ENCODE measurements at regions not wholly inside any gene's neighbourhood (a gene's known extent, or its start where the extent isn't known, plus 50 kb on each side); places are given as distances from the start of the nearest gene placed in this dataset.

DNA sequence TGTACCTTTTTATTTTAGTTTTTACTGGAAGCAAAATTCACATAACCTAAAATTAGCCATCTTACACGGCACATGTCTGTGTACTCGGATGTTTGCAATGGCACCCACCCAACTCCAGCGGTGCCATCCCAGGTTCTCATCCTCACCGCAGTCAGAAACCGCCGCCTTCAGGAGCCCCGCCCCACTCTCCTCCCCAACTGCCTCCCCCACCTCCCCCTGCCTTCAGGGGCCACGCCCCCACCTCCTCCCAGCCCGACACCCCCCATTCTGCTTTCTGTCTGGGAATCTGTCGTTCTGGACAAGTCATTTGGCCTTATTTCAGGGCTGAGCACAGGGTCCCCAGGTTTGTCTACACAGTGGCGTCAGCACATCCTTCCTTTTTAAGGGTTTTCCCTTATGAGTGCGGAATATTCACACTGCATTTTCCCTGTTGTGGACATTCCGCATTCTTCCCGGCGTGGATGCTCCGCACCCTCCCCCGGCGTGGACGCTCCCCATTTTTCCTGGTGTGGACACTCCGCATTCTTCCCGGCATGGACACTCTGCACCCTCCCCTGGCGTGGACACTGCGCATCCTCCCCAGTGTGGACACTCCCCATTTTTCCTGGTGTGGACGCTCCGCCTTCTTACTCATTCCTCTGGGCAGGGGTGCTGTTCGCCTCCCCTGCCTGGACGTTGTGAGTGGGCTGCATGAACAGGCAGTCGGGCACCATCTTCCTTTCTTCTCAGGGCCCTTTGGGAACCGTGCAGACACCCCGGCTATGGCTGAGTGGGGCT is 135.4 kb upstream of the NKX1-1 start:
- DNase-seq = no peak

DNA sequence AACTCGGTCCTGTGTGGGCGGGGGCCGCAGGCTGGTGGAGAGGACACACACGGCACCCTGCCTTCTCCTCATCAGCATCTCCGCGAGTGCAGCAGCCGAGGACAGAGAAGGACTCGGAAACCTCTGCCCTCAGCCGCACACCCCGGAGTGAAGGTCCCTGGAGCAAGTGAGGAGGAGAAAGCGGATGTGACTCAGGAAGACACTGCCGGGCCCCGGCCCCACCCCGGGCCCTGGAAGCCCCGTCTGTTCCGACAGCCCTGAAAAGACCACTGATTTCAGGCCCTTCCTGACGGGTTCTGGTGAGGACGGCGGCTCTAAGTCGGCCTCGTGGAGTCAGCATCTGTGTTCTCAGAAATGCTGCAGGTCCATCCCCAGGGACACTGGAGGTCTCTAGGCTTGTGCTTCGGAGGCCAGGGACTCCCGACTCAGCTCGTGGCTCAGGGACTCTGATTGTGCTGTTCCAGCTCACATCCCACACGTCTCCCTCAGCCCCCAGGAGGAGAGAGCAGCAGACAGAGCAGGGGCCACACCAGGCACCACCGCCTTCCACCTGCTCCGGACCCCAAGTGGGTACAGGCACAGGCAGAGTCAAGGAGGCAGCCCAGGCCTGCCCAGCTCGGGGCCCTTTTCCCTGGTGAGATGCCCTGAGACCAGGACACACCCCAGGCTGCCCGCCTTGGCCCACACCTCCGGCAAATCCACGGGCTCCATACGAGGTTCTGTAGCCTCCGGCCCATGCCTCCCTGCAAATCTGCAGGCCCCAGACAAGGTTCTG is 134.5 kb upstream of the NKX1-1 start:
- no peak for DNase-seq

DNA sequence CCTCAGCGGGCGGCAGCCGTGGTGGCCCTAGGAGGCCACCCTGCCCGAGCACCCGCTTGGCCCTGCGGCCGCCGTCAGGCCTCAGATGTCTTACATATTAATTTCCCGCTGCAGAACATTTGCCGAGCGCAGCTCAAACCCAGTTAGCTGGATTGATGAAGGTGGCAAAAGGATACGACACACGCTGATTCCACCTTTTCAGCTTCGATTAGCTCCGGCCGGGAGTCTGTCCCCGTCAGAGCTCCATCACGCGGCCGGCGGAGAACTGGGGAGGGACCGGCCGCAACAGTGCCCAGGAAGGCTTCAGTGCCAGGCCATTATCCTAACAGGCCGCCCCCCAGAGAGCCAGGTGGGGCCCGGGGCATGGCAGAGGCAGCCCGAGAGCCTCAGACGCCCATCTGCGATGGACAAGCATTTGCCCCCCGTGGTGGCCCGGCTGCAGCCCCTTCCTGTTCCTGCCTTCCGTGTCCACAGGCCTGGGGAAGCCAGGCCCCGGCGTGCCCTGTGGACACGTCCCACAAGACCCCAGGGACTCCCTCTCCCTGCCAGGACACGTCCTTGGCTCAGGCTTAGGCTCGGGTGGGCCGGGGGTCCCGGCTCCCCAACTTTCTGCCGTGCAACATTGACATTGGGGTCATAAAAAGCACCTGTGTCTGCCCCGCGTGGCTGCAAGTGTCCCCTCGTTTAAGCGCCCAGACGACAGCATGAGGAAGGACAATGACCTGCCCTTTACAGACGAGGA is 133.8 kb upstream of the NKX1-1 start:
- DNase-seq = no peak

DNA sequence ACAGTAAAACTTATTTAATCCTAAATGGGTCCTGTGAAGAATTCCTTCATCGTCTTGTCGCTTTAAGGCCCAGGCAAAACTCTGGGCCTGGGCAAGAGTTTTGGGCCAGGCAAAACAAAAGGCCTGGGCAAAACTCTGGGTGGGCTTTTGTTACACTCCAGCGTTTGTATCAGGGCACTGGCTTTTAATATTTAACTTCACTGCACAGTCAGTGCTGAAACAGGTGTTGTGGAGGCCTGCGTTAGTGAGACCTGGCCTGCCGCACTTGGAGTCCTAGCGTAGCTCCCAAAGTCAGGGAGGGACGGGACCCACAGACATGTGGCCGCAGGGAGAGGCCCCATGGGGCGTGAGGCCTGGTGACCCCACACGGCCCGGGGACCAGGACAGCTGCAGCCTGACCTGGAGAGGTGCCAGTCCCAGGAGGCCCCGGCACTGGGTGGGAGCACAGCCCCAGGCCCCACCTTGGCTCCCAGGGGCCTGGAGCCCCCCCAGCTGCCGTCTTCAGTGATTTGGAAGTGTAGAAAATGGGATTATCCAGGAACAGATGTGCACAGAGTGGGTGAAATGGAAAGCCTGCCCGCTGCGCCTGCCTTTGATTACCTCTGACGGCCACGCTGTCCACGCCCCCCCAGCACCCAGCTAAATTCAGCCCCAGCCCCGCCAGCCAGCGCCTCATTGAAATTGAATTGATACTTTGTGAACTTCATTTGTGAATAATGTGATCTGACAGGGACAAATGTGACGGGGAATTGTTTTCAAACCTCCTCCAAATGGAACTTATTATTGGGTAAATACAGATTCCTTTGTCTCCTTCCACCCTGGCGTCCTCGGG is 132.9 kb upstream of the NKX1-1 start:
- DNase-seq = no peak

DNA sequence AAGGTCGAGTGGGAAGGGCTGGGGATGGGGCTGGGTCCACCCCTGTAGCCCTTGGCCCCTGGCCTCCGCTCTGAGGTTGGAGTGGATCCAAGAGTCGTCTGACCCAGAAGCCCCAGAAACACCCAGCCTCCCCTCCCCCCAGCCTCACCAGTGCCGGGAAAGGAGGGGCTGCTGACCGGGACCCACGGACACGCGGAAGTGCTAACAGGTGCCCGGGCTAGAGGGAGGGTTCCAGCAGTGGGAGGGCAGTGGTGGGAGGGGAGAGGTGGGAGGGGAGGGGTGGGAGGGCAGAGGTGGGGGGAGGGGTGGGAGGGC is 131.8 kb upstream of the NKX1-1 start:
- DNase-seq = no peak

DNA sequence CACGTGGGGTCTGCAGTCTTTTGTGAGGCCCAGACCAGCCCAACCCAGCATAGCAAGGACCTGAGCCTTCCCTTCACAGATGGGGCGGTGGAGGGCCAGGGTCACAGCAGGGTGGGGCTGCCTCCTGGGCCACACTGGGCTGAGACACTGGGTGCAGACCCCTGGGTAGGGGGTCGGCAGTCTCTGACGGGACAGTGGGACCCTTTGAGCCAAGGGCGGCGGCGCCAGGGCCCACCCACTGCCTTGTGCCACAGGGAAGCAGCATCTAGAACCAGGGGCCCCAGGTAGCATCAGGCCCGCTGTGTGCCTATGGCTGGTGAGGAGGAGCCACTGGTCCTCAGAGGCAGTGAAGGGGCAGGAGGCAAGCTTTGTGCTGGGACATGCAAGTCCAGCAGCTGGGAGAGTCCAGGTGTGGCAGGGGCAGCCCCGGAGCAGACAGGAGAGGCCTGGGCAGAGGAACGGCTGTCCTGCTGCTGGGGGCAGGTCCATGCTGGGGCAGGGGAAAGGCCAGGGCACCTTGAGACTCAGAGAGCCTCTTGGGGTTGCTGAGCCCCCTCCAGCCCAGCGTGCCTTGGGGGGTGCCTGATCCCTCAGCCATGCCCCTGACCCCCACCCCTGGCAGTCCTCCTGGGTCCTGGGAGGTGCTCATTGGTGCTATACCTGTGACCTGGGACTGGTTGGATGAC is 131.3 kb upstream of the NKX1-1 start:
- no peak for DNase-seq

DNA sequence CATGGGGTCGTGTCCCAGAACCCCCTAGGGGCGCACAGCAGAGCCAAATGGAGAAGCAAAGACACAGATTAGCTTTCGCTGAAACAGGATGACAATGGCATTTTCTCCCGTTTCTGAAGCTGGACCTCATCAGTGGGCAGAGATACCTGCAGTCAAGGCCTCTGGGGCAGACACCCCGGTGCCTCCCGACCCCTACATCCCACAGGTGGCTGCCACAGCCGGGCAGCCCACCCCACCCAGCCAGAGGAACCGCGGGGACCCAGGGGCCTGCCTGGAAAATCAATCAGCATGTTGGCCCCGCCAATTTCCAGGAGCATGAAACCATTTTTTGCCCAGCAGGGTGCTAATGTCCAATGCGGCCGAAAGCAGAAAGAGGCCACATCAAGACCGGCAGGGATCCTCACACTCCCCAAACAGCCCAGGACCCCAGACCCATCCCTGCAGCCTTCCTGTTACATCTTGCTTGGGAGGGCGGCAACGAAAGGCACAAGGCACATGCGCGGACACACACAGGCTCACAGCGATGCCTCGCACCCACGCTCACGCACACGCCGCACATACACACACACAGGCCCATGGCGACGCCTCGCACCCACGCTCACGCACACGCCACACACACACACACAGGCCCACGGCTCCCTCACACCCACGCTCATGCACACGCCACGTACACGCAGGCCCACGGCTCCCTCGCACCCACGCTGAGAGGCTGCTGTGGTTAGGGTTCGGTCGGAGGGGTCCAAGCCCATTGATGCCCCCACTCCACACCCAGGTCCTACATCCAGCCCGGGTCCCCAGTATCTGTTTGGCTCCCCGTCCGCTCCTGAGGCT is 130.6 kb upstream of the NKX1-1 start:
- DNase-seq = no peak

DNA sequence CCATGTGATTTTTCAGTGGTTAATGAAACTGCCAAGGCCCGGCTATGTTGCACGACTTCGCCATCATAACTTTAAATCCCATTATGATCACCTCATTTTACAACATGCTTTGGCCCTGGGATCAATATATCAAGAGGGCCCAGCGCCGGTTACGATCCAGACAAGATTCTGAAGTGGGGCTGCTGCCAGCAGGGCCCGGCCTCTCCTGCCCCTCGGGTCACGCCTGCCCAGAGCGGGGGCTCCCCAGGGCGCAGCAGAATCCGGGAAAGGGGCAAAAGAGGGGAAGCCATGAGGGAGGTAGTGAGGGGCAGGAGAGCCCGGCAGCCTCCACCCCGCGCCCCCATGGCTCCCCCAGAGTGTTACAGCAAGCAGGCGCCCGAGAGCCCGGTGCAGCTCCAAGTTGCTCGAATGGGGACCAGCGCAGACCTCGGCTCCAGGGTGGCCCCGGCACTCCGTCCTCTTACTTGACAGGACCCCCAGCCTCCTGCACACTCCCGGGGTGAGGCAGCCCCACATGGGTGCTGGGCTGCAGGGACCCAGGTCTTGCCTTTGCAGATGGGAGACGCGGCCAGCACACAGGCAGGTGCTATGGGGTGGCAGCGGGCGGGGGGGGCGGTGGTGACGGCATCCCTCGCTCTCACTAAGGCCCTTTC is 129.8 kb upstream of the NKX1-1 start:
- no peak for DNase-seq

DNA sequence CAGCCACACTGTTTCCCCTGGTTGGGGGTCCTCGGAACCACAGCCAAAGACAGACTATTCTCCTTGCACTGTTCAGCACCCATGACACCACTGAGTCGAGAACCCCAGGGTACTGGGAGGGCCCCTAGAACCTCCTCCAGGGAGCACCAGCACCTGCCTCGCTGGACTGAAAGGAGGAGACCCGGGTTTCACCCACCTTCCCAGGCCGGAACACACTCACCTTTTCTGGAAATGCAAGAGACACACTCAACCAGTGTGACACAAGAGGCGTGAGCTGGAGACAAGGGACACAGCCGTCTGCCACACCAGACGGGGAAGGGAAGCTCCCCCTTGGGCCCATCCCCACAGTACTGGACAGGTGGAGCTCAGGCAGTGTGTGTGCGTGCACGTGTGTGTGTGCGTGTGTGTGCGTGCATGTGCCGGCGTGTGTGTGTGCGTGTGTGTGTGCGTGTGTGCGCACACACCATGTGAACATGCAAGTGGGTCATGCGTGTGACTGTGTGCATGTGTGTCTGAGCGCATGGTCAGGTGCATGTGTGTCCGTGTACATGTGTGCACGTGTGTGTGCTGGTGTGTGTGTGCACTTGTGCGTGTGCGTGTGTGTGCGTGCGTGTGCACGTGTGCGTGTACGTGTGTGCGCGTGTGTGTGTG is 128.8 kb upstream of the NKX1-1 start:
- DNase-seq = no peak

DNA sequence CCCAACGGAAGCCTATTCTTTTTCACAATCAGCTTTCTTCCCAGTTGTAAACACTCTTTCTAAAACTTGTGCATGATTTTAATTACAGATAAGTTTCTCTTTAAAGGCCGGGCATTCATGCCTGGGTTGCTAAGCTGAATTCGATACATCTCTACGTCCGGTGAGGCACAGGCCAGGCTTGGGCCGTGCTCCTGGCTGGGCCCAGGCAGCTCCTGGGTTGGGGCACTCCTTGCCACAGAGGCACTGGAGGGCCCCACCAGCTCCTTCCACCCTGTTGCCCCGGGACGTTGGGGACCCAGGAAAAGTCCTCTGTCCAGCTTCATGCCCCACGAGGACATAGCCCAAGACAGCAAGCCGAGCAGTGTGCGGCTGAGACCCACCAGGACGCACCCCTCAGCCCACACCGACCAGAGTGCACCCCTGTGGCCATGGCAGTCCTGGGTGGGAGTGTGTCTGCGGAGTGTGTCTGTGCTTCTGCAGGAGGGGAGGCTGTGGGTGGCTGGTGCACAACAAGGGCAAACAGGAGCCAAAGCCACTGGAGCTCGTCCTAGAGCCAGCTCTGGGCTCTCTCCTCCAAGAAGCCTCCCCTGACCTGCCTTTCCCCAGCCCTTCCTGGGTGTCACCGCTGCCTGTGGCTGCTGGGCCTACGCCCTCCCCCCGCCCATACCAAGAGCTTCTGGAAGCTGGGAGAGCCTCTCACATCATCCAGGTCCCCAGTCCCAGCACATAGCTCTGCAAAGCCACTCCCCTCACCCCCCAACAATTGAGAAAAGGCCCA is 128.0 kb upstream of the NKX1-1 start:
- no peak for DNase-seq

DNA sequence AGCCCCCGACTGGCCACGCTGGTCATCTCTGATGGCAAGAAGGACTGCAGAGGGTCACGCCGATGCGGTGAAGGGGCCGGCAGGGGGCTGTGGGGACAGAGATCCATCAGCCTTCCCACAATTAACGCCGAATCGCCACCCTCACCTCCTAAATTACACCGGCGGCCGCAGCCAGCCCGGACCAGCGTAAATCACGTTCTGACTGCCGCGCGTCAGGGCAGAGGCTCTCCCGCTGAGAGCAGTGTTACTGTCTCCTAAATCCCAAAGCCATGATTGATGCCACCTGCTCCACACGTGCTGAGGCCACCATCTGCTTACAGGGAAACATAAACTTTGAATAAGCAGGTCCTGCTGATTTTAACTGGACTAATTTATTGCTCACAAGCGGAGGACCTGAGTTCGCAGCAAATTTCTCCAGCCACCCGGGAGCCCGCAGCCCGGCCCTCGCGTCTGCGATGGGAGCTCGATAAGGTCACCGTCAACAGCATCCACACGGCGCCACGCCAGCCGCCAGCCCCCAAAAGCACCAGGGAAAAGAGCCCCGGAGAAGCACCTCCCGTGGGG is 127.3 kb upstream of the NKX1-1 start:
- no peak for DNase-seq

DNA sequence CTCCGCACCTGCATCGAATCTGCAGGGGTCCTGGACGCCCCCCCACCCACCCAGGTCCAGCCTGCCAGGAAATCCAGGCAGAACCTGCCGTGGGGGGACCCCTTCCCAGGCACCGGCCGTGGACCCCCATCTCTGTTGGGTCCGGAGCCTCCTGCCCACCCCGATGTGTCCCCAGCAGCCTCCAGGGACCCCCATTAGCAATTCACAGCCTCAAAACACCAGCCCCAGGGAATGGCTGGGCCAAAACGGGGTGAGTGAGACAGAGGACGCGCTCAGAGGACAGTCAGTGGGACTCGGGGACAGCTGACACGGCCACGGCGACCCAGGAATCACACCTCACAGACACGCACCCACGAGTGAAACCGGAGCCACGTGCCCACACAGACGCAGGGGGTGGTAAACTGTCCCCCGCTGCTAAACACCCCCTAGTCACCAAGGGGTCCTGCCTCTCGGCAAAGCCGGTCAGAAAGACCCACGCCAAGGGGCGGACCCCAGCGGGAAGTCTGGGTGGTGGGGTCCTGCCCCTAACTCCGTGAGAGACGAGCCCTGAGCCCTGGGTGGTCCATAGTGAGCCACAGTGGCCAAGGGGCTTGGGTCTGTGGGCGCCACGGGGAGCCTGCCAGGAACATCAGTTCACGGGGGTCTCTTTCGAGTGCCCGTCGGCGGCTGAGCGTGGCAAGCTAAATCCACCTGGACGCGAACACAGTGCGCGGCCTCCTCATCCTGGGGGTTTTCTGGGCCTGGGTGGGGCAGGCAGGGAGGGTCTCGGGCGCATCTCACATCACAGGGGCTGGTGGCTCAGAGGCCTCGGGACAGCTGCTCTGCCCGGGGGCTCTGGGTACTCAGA is 126.5 kb upstream of the NKX1-1 start:
- DNase-seq = no peak

DNA sequence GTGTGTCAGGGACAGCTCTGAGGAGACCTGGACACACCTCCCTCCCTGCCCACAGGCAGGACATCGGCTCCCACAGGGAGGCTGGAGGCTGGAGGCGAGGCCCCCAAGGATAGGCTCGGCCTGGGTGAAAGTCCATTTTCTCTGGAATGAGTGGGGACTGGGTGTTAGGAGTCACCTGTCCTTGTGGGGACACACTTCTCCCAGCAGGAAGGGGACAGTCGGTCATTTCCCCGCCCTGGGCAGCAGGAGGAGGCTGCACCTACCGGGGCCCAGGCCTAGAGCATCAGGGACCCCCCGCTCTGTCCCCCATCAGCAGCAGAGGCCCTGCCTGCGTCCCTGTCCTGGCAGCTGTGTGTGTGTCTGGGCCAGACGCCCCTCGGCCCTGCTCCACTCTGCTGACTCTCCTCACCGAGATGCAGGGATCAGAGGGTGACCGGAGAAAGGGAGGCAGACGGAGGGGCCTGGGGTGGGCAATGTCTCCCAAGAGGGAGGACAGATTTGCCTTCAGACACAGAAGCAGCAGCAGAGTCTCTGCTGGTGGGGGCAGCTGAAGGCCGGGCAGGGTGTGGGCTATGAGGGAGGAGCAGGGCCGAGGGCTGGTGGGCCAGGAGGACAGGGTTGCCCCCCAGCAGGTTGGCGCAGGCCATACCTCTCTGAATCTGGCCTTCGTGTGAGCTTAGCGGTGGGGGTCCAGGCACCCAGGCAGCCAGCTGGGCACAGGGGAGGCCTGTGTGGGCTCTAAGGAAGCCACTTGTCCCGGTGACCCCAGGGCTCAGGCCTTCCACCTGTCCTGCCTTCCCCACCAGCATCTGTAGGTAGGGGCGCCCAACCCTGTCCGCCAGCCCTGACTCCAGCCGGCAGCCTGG is 125.7 kb upstream of the NKX1-1 start:
- DNase-seq = no peak

DNA sequence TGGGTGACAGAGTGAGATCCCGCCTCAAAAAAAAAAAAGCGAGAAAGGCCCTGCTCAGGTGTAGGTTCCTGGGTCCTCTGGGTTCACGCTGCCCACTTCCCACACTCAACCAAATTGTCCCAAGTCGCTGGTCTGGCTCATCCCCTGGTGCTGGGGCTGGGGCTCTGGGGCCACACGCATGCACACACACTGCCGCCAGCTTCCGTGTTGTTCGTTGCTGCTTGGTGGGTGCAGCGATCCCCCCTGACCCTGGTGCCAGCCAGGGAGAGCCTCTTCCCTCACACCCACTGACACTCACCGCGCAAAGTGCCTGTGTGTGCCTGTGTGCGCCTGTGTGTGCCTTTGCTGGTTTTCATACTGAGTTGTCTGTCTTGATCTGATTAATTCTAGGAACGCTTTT is 124.1 kb upstream of the NKX1-1 start:
- DNase-seq = no peak

DNA sequence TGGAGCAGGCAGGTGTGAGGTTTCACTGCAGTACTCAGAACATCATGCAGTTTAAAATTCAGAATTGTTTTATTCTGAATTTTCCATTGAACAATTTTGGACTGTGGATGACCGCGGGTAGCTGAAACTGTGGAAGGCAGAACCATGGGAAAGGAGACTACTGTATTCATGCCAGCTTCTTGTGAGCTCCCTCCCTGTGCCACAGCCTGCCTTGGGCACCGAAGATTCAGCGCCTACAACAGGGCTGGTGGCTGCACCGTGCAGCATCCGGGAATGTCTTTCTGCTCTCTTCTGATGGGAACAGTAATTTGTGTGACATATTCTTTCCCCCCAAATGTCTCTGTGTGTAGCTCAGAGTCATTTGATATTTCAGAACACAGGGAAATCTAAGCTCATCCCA is 118.5 kb upstream of the NKX1-1 start:
- DNase-seq = no peak

DNA sequence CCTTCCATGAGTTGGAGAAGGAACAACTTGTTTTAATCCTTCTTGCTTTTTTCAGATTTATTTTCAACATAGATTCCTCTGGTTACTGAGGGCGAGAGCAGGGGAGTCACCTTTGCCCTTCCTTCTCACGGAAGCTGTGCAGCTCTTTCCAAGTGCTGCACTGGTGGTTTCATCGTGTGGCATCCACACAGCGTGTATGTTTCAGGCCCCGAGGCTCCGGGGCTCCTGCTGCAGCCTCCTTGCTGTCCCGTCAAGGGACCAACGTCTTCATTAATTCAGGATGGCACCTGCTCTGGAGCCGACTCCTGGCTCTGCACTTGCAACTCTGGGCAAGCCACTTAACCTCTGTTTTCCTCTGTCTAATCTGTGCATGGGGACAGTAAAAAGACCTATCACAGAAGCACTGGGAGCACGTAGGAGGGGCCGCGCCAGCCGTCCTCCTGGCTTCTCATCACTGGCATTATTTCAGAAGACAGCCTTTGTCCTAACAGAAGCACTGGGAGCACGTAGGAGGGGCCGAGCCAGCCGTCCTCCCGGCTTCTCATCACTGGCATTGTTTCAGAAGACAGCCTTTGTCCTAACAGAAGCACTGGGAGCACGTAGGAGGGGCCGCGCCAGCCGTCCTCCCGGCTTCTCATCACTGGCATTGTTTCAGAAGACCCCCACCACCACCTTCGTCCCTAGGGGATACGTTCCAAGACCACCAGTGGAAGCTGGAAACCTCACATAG is 117.8 kb upstream of the NKX1-1 start:
- no peak for DNase-seq

DNA sequence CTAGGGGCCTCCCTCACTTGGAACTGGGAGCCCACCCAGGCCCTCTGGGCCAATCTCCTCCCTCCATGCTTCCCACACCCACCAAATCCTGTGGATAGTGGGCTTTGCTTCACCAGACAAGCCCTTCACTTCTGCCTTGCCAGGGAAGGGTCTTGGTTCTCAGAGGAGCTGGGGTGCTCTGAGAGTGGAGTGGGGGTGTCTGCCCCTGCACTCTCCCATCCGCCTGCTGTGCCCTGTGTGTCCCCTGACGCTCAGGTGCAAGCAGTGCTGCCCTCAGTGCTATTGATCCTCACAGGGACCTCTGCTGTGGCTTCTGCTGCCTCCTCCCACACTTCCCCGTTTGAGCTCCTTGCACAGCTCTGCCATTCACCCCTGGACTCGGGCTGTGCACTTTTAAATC is 117.3 kb upstream of the NKX1-1 start:
- no peak for DNase-seq

Measured in NCI-H1092 (cell line).